GM21423 (cell line): ENCODE measurements at regions not wholly inside any gene's neighbourhood (a gene's known extent, or its start where the extent isn't known, plus 50 kb on each side); places are given as distances from the start of the nearest gene placed in this dataset.

Source experiments
- ATAC-seq: cut with Tn5 transposase; IDR thresholded peaks from one replicate; pipeline ENCODE4 v1.9.1; 2021; ENCODE audit warnings: mild to moderate bottlenecking, moderate library complexity; ENCODE audit not compliant: unreplicated experiment

GRCh38 chr1:29458737-29459619, 222.7 kb downstream of the PTPRU start:
- ATAC-seq, result no peak

GRCh38 chr1:29457496-29458368, 221.4 kb downstream of the PTPRU start:
- no peak for ATAC-seq

DNA sequence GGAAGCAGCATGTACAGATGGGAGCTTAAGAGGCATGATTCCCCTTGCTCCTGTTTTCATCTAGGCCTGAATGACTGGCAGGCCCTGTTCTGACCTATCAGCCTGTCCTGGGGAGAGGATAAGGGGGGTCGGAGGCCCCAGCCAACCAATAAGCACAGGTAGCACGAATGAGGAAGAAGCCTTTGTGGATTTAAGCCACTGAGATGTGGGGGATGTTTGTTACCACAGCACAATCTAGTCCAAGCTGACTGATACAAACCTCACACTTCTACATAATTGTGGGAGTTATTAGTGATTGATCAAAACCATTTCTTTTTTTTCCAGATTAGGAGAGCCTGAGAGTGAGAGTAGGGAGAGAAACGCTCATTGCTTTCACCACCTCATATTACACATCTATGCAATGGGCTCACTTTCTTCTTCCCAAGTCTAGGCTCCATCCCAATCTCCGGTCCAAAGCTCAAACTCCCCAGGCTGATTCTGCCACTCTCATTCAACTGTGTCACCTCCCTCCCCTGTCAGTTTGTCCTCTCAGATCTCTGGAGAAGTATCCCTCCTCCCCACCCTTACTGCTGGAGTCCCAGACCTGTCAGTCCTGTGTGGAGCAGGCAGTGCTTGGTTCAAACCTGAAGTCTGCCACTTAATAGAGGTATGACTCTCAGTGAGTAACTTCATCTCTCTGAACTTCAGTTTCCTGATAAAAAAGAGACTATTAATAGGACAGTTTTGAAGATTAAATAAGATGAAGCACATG, 220.5 kb downstream of the PTPRU start:
- ATAC-seq, result no peak

DNA sequence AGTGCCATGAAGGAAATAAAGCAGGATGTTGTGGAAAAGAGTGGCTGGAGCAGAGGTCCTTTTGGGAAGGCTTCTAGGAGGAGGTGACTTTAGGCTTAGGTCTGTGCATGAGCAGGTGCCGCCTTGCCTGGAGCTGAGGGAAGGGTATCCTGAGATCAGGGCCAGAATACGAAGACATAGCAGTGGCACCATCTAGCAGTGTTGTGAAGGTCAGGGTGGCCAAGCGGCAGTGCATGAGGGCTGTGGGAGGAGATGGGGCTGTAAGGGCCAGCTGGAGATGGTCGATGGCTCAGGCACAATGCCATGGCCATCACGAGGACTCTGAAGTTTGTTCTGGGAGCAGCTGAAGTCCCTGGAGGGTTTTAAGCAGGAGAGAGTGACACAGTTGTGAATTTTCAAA, 219.5 kb downstream of the PTPRU start:
- no peak for ATAC-seq

DNA sequence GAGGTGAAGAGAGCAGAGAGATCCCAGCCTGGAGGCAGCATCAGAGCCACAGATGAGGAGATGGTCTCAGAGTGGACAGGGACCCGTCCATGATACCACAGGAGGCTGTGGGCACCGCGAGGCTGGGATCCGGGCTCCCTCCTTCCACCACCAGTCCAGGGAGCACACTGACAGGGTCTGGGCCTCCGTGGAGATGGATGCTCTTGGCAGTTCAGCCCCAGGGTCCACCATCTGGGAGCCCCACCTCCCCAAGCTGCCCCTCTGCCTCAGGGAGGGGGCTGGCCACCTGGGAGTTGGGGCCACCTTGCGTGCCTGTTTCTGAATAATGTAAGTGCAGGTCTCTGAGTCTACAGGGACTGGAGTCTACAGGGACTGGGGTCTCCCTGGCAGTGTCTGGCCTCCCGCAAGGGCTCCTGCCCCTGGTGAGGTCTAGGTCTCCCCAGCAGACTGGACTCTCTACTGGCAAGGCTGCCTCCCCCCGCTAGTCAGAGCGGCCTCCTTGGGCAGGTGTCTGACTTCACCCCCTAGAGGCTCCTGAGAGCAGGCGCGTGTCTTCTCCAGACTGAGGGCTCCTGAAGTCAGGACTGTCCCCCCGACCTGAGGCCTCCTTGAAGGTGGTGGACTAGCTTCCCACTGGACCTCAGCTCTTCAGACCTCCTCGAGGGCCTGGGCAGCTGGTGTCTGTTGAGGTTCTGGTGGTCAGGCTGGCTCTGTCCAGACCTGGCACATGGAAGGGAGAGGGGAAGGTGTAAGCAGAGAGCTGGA, 218.5 kb downstream of the PTPRU start:
- ATAC-seq, result no peak

DNA sequence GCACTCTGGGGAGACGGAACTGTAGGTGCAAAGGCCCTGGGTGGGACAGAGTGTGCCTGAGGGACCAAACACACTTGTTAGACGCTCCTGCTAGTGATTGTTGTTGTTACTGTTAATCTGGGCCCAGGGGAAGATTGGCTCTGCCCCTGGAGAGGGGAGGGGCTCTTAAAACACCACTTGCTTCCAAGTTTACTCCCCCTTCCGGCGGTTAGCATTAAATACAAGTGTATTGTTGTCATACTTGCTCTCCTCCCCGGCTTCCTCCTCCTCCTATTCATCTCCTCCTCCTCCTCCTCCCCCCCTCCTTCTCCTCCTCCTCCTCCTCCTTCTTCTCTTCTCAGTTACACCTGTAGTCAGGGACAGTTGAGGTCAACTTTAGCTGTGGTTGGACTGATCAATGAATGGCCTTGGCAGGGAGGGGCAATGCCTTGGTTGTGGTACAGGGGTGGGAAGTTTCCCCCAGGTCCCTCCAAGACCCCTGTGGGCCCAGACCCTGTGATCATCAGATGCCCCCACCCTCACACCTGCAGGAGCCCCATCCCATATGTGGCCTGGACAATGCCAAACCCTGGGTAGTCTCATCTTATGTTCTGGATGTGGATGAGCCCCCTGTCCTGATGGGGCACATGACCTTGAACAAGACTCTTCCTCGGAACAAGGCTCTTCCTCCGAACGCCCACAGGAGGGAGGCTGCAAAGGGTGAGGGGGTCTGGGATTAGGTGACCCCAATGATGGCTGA, 217.3 kb downstream of the PTPRU start:
- ATAC-seq, result no peak

GRCh38 chr1:29452463-29453230, 216.3 kb downstream of the PTPRU start:
- ATAC-seq, result no peak

- ATAC-seq, result no peak
These were observed 215.1 kb downstream of the PTPRU start for GRCh38 chr1:29451368-29451892.

DNA sequence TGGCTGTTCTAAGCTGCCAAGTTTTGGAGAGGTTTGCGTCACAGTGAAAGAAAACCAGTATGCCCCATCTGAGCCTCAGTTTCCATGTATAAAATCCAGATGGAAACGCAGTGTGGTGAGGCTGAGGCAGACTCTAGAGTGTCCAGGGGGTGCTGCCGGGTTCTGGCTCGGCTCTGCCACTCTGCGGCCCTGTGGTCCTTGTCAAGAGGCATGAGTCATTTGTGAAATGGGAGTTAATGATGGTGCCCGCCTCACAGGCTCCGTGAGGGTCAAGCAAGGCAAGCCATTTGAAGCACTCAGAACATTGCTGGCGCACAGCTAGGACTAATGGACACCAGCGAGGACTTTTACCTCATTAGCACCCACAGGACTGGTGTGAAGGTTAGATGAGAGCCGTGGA, 214.3 kb downstream of the PTPRU start:
- no peak for ATAC-seq

DNA sequence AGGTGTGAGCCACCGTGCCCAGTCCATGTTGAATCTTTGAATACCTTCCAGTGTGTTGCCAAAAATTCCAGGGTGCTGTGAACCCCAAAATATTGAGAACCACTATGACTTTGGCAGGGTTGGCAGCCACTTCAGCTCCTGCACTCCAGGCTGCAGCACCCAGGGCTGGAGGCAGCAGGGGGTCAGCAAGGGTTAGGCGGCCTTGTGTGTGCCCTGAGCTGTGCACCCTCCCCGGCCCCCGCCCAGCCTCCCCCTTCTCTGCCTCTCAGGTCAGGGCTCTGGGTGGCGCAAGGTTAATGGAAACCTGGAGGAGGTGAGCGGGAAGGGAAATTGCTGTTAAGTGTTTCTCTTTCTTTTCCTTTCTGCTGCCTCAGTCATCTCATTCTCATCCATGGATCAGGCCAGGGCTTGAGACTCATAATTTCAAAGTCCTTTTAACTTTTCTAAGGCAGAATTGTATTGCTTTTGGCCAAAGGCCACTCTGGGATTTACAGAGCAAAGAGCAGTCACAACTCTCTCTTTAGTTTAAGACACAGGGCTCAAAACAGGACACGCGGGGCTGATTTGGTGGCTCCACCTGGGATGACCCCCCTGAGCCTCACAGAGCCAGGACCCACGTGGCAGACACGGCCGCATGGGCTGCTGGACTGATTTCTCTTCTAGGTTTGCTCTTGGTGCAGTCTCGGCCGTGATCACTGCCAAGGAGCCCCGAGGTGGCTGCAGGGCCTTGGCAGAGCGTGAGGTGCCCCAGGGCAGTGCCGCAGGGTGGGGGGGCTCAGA, 212.3 kb downstream of the PTPRU start:
- ATAC-seq, result no peak

DNA sequence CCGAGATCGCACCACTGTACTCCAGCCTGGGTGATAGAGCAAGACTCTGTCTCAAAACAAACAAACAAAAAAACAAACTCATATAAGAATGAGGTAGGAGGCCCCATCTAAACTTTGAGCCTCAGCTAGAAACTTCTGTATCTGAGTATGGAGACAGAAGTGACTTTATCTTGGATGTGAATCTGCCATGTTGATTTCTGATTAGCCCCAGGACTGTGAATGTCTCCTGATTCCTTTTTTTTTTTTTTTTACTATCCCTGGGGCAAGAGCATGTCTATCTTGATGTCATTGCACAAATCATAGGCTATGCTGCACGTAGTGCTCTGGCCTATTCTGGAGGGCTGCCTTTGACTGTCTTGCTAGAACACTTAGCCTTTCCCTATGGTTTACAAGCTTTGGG, 211.0 kb downstream of the PTPRU start:
- no peak for ATAC-seq

DNA sequence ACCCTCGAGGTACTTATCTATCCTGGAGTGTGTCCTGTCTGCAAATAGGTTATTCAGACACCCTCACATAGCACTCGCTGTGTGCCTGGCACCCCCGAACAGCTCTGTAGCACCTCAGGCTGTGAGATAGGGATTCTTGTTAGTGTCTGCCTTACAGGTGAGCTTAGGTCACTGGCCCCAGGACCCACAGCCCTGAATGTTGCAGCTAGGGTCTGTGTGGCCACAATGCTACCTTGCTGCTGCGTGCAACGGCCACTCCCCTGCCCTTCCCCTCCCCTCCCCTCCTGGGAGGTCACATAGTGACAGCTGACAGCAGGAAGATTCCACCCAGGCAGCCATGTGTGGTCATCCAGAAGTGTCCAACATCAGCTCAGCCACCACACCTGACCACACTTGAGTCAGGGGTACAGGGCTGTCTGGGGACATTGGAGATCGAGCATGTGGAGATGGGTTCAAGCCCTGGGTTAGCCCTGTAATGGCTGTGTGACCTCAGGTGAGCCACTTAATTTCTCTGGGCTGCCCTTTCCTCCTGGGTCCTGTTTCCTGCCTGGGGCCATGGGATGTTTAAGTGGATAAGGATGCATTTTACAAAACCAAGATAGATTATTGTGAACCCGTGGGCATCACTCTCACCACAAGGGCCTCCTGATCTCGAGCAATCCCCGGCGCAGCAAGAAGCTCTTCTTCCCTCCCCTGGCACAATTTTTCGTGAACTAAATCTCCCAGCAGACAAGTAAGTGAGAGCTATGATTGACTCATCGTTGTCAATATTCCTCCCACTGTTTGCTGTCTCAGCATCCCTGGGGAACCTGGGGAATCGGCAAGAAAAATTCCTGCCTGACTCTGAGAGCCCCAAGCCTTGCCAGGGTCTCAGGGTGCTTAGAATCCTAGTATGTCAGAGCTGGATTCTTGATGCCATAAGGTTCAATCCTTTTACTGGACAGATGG, 208.7 kb downstream of the PTPRU start:
- ATAC-seq, result no peak

GRCh38 chr1:29444081-29444715, 207.9 kb downstream of the PTPRU start:
- ATAC-seq, result no peak

- no peak for ATAC-seq
These were observed 205.8 kb downstream of the PTPRU start for GRCh38 chr1:29441916-29442668.

DNA sequence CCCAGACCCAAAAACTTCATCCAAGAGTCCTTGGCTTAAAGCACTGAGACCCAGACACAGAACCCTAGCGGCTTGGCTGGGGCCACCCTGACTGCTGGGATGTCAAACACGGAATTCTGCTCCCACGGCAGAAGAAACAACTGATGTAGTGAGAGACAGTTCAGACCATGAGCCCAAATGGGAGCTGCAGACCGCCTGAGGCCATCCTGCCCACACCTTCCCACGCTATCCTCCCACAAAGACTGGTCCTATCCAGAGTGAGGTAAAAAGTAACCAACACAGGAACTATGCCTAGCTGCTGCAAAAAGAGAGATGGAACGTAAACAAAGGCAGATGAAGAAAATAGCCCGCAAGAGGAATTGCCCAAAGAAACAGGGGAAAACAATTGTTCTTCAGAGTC, 203.3 kb downstream of the PTPRU start:
- no peak for ATAC-seq

DNA sequence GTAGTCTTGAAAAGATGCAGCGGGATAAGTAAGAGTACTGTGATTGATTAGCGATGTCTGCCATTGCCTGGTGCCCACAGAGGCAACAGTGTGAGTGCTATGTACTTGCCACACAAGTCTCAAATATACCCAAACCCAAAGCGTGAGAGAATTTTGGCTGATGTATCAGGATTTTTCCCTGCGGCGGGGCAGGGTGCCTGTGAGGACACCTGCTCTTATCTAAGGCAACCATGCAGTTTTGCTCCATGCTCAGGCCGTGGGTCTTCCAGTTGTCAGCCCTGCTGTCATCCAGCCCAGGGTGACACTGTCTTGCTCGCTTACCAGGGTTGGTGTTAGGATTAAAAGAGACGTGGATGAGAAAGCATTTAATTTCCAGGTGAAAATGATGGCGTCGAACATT, 202.7 kb downstream of the PTPRU start:
- no peak for ATAC-seq
